NT2/D1 (cell line): ENCODE measurements at regions not wholly inside any gene's neighbourhood (a gene's known extent, or its start where the extent isn't known, plus 50 kb on each side); places are given as distances from the start of the nearest gene placed in this dataset.
"Not testable (repeated sequence)": the region's sequence is repeated elsewhere in the genome, so short reads cannot be mapped to it uniquely, and the experiment has no call there.

ENCODE experiments used
- DNase-seq: peaks from one replicate; pipeline ENCODE4 v3.0.0-alpha.2; 2011; ENCODE audit warnings: low read depth, low spot score
- H3K27me3 ChIP-seq: 2 replicates; pipeline ENCODE4 v1.6.0; 2011; ENCODE audit warnings: mild to moderate bottlenecking; ENCODE audit not compliant: insufficient read length, insufficient read depth
- H3K36me3 ChIP-seq: 2 replicates; pipeline ENCODE4 v1.6.1; 2011; ENCODE audit warnings: mild to moderate bottlenecking, low read length, mixed read lengths; ENCODE audit not compliant: insufficient read depth, insufficient read length
- H3K4me1 ChIP-seq: 2 replicates; pipeline ENCODE4 v1.5.1; 2011; ENCODE audit not compliant: insufficient read depth, insufficient read length
- H3K4me3 ChIP-seq: 2 replicates; pipeline ENCODE4 v1.5.1; 2011; ENCODE audit warnings: low read depth; ENCODE audit not compliant: insufficient read length
- H3K9ac ChIP-seq: 2 replicates; pipeline ENCODE4 v1.6.0; 2011; ENCODE audit warnings: low read depth; ENCODE audit not compliant: insufficient read length
- H3K9me3 ChIP-seq: 2 replicates; pipeline ENCODE4 v1.5.1; 2011; ENCODE audit warnings: mild to moderate bottlenecking, low read length; ENCODE audit not compliant: insufficient read depth
- SUZ12 ChIP-seq: IDR thresholded peaks from 2 replicates; pipeline ENCODE4 v1.6.1; 2011; ENCODE audit not compliant: insufficient read length, insufficient read depth; ENCODE audit errors: extremely low read depth
- YY1 ChIP-seq: IDR thresholded peaks from 2 replicates; pipeline ENCODE4 v1.6.1; 2011; ENCODE audit not compliant: insufficient read length, insufficient read depth
- ZNF274 ChIP-seq: IDR thresholded peaks from 2 replicates; pipeline ENCODE4 v1.6.1; 2011; ENCODE audit warnings: mild to moderate bottlenecking, low read depth, low read length

- no peaks in the 10 kb centered on the region for H3K36me3 ChIP-seq
- no peak for TF ChIP-seq YY1
- TF ChIP-seq SUZ12: no peak
- no peak for TF ChIP-seq ZNF274
- H3K4me1 ChIP-seq: no peaks in the 10 kb centered on the region
- DNase-seq: no peak
- no peaks in the 10 kb centered on the region for H3K9me3 ChIP-seq
- no peaks in the 10 kb centered on the region for H3K27me3 ChIP-seq
- H3K9ac ChIP-seq: no peak overlapping the region
- no peak overlapping the region for H3K4me3 ChIP-seq
Observed at GRCh38 chr1:199914546-199914945, 113.0 kb upstream of the NR5A2 start.

DNA sequence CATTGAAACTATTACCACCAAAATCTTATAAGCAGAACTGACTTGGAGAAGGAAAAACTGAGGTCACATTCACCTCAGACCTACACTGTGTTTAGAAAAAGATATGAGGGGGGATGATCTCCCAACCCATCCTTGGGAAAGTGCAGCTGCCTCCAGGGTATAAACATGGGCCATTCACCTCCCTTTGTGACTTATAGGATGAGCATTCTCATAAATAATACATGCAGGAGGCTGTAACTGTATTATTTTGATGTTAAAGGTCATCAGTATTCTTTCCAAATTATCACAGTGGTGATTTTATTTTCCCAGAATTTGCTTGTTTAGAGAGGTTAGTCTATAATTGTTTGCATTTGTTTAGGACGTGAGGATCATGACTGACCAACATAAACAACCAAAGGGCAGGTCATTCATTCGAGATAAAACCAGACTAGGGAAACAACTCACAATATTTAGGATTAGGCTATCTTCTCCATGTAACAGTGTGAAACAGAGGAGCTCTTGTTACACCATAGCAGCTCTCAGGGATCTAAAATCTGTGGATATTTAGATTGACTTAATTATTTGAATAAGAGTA lies 109.2 kb upstream of the NR5A2 start:
- Histone ChIP-seq H3K4me1 (no peaks in the 10 kb centered on the region), H3K9me3 (no peaks in the 10 kb centered on the region), H3K27me3 (no peaks in the 10 kb centered on the region), H3K9ac (no peak overlapping the region), H3K4me3 (no peak overlapping the region), H3K36me3 (no peaks in the 10 kb centered on the region)
- no peak for DNase-seq
- TF ChIP-seq SUZ12 (no peak), ZNF274 (no peak), YY1 (no peak)

GRCh38 chr1:199920635-199921034 lies 106.9 kb upstream of the NR5A2 start:
- no peak for DNase-seq
- H3K9ac ChIP-seq: no peak overlapping the region
- no peaks in the 10 kb centered on the region for H3K36me3 ChIP-seq
- H3K4me1 ChIP-seq: no peaks in the 10 kb centered on the region
- H3K27me3 ChIP-seq: no peaks in the 10 kb centered on the region
- no peak overlapping the region for H3K4me3 ChIP-seq
- H3K9me3 ChIP-seq: no peaks in the 10 kb centered on the region
- TF ChIP-seq ZNF274: no peak
- no peak for TF ChIP-seq SUZ12
- no peak for TF ChIP-seq YY1

- H3K4me1 ChIP-seq: no peaks in the 10 kb centered on the region
- no peak overlapping the region for H3K9ac ChIP-seq
- no peak for DNase-seq
- no peaks in the 10 kb centered on the region for H3K9me3 ChIP-seq
- TF ChIP-seq ZNF274 (no peak), YY1 (no peak), SUZ12 (no peak)
- H3K36me3 ChIP-seq: no peaks in the 10 kb centered on the region
- no peaks in the 10 kb centered on the region for H3K27me3 ChIP-seq
- H3K4me3 ChIP-seq: no peak overlapping the region
Observed at GRCh38 chr1:199929556-199929955, 98.0 kb upstream of the NR5A2 start.

DNA sequence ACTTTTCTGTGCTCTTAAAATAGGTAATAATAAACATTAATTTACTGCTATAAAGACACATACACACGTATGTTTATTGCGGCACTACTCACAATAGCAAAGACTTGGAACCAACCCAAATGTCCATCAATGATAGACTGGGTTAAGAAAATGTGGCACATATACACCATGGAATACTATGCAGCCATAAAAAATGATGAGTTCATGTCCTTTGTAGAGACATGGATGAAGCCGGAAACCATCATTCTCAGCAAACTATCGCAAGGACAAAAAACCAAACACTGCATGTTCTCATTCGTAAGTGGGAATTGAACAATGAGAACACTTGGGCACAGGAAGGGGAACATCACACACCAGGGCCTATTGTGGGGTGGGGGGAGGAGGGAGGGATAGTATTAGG lies 97.4 kb upstream of the NR5A2 start:
- H3K36me3 ChIP-seq, DNase-seq, H3K9me3 ChIP-seq, H3K4me3 ChIP-seq, H3K9ac ChIP-seq, H3K27me3 ChIP-seq, H3K4me1 ChIP-seq: not testable (repeated sequence)

- Histone ChIP-seq H3K9me3 (no peaks in the 10 kb centered on the region), H3K4me1 (no peaks in the 10 kb centered on the region), H3K4me3 (no peak overlapping the region), H3K9ac (no peak overlapping the region), H3K27me3 (no peaks in the 10 kb centered on the region), H3K36me3 (no peaks in the 10 kb centered on the region)
- DNase-seq: no peak
- TF ChIP-seq ZNF274 (no peak), SUZ12 (no peak), YY1 (no peak)
Observed at GRCh38 chr1:199931666-199932377, 95.7 kb upstream of the NR5A2 start.

DNA sequence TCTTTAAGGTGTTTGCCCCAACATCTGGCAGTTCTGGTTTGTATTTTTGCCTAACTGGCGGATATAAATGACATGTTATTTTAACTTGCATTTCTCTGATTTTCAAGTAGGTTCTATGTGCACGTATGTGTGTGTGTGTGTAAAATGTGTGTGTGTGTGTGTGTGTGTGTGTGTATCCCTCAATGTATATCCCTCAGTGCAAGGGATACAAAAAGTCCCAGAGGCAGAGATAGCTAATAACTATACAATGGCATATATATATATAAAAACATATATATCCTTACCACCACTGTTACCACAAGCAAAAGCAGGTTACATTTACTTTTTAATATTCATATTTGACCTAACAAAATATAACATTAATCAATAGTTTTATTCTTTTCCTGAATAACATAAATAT lies 95.0 kb upstream of the NR5A2 start:
- no peak for DNase-seq
- H3K4me3 ChIP-seq: no peak overlapping the region
- no peak overlapping the region for H3K9ac ChIP-seq
- no peaks in the 10 kb centered on the region for H3K9me3 ChIP-seq
- TF ChIP-seq SUZ12 (no peak), ZNF274 (no peak), YY1 (no peak)
- no peaks in the 10 kb centered on the region for H3K36me3 ChIP-seq
- H3K4me1 ChIP-seq: no peaks in the 10 kb centered on the region
- H3K27me3 ChIP-seq: no peaks in the 10 kb centered on the region

- Histone ChIP-seq H3K9me3 (no peaks in the 10 kb centered on the region), H3K4me3 (no peak overlapping the region), H3K36me3 (no peaks in the 10 kb centered on the region), H3K4me1 (no peaks in the 10 kb centered on the region), H3K9ac (no peak overlapping the region), H3K27me3 (no peaks in the 10 kb centered on the region)
- TF ChIP-seq YY1 (no peak), ZNF274 (no peak), SUZ12 (no peak)
- no peak for DNase-seq
Observed at GRCh38 chr1:199936441-199936840, 91.1 kb upstream of the NR5A2 start.
